NCI-H146 treated with DMSO at 0.1 percent for 48 hours (cell line): ENCODE measurements at regions not wholly inside any gene's neighbourhood (a gene's known extent, or its start where the extent isn't known, plus 50 kb on each side); places are given as distances from the start of the nearest gene placed in this dataset.

Experiments used
- DNase-seq: peaks from one replicate; lab custom pipeline; 2025; ENCODE audit not compliant: unreplicated experiment; lab: John Stamatoyannopoulos, UW

GRCh38 chr9:82208741-82209450, 220.3 kb downstream of the SPATA31D1 start:
- DNase-seq, result no peak

- DNase-seq, result no peak
Observed at GRCh38 chr9:82209797-82210470, 221.4 kb downstream of the SPATA31D1 start.

GRCh38 chr9:82212885-82213284, 224.3 kb downstream of the SPATA31D1 start:
- DNase-seq, result no peak

GRCh38 chr9:82216435-82216834, 227.9 kb downstream of the SPATA31D1 start:
- no peak for DNase-seq

- no peak for DNase-seq
Observed at GRCh38 chr9:82223442-82223841, 234.9 kb downstream of the SPATA31D1 start.

- no peak for DNase-seq
Observed at GRCh38 chr9:82231411-82231810, 242.8 kb downstream of the SPATA31D1 start.

- DNase-seq, result no peak
Observed at GRCh38 chr9:82234160-82234943, 245.8 kb downstream of the SPATA31D1 start.

- no peak for DNase-seq
Observed at GRCh38 chr9:82242285-82242963, 253.9 kb downstream of the SPATA31D1 start.

GRCh38 chr9:82247318-82247717, 258.7 kb downstream of the SPATA31D1 start:
- DNase-seq, result no peak

GRCh38 chr9:82252116-82252515, 263.5 kb downstream of the SPATA31D1 start:
- no peak for DNase-seq

- DNase-seq, result no peak
Observed at GRCh38 chr9:82254646-82255367, 266.2 kb downstream of the SPATA31D1 start.

- DNase-seq, result peak; percentile 6
Observed at GRCh38 chr9:82255481-82256176, 267.1 kb downstream of the SPATA31D1 start.

- DNase-seq, result no peak
Observed at GRCh38 chr9:82260691-82261090, 272.1 kb downstream of the SPATA31D1 start.

- DNase-seq, result no peak
Observed at GRCh38 chr9:82263619-82264018, 275.0 kb downstream of the SPATA31D1 start.

- no peak for DNase-seq
Observed at GRCh38 chr9:82271106-82271561, 282.6 kb downstream of the SPATA31D1 start.

GRCh38 chr9:82273121-82273520, 284.5 kb downstream of the SPATA31D1 start:
- DNase-seq, result no peak

- no peak for DNase-seq
Observed at GRCh38 chr9:82275258-82275927, 286.8 kb downstream of the SPATA31D1 start.

GRCh38 chr9:82281066-82281465, 292.5 kb downstream of the SPATA31D1 start:
- no peak for DNase-seq

- DNase-seq, result no peak
Observed at GRCh38 chr9:82284758-82285157, 296.2 kb downstream of the SPATA31D1 start.
